ENCODE measurements at regions not wholly inside any gene's neighbourhood (a gene's known extent, or its start where the extent isn't known, plus 50 kb on each side); places are given as distances from the start of the nearest gene placed in this dataset.
"Not testable (repeated sequence)": the region's sequence is repeated elsewhere in the genome, so short reads cannot be mapped to it uniquely, and the experiment has no call there.

DNA sequence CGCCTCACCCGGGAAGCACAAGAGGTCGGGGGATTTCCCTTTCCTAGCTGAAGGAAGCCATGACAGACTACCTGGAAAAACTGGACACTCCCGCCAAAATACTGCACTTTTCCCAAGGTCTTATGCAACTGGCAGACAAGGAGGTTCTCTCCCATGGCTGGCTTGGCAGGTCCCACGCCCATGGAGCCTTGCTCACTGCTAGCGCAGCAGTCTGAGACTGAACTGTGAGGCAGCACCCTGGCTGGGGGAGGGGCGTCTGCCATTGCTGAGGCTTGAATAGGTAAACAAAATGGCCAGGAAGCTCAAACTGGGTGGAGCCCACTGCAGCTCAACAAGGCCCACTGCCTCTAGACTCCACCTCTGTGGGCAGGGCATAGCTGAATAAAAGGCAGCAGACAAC is 92.1 kb downstream of the C4BPA start:
- H3K4me1 Mint-ChIP-seq = peaks cover 0 to 17% (median 3%) of the 10 kb centered on the region in 3 donors
- not testable (repeated sequence) for DNase-seq; ATAC-seq (ENCODE audit: low read depth in 2 of 2); H3K4me3 Mint-ChIP-seq
- H3K27ac Mint-ChIP-seq = peak overlapping the region in 2 of 6 donors; percentile 36 to 37
- peaks cover 3 to 22% (median 8%) of the 10 kb centered on the region in 7 donors for H3K9me3 Mint-ChIP-seq
- peaks cover 4 to 35% (median 16%) of the 10 kb centered on the region in 3 donors for H3K27me3 Mint-ChIP-seq
- peaks cover 0 to 24% of the 10 kb centered on the region in 2 donors for H3K36me3 Mint-ChIP-seq

GRCh38 chr1:207201534-207201933 is 97.5 kb downstream of the C4BPA start:
- not testable (repeated sequence) for H3K4me3 Mint-ChIP-seq; ATAC-seq (ENCODE audit: low read depth in 2 of 2); H3K27ac Mint-ChIP-seq; DNase-seq
- Mint-ChIP-seq H3K27me3 (peaks cover 0 to 30% (median 8%) of the 10 kb centered on the region in 3 donors), H3K36me3 (peaks cover 2 to 27% of the 10 kb centered on the region in 2 donors), H3K4me1 (peaks cover 1 to 17% (median 4%) of the 10 kb centered on the region in 3 donors), H3K9me3 (peaks cover 5 to 23% (median 11%) of the 10 kb centered on the region in 7 donors)

GRCh38 chr1:207202480-207202879 is 98.4 kb downstream of the C4BPA start:
- no peak for ATAC-seq (ENCODE audit: low read depth in 2 of 2)
- peaks cover 4 to 24% of the 10 kb centered on the region in 2 donors for H3K36me3 Mint-ChIP-seq
- DNase-seq = no peak
- peak overlapping the region in 1 of 6 donors; percentile 49 for H3K27ac Mint-ChIP-seq
- peaks cover 0 to 21% (median under 1%) of the 10 kb centered on the region in 3 donors for H3K27me3 Mint-ChIP-seq
- H3K4me1 Mint-ChIP-seq = peaks cover 4 to 17% (median 7%) of the 10 kb centered on the region in 3 donors
- no peak overlapping the region for H3K4me3 Mint-ChIP-seq
- H3K9me3 Mint-ChIP-seq = peaks cover 0 to 18% (median 14%) of the 10 kb centered on the region in 7 donors

- Mint-ChIP-seq H3K27ac (peak overlapping the region in 2 of 6 donors; percentile 42 to 59), H3K27me3 (peaks cover 0 to 12% (median 0%) of the 10 kb centered on the region in 3 donors), H3K4me1 (peaks cover 4 to 14% (median 7%) of the 10 kb centered on the region in 3 donors), H3K9me3 (peaks cover 4 to 15% (median 8%) of the 10 kb centered on the region in 7 donors), H3K4me3 (no peak overlapping the region), H3K36me3 (peaks cover 4 to 19% of the 10 kb centered on the region in 2 donors)
- DNase-seq (no peak), ATAC-seq (ENCODE audit: low read depth in 2 of 2) (no peak)
Measured at GRCh38 chr1:207203541-207203940, 99.5 kb downstream of the C4BPA start.

- H3K27me3 Mint-ChIP-seq = peaks cover 0 to 6% (median 0%) of the 10 kb centered on the region in 3 donors
- H3K27ac Mint-ChIP-seq = no peak overlapping the region
- DNase-seq (no peak), ATAC-seq (ENCODE audit: low read depth in 2 of 2) (no peak)
- peaks cover 3 to 9% (median 5%) of the 10 kb centered on the region in 3 donors for H3K4me1 Mint-ChIP-seq
- H3K4me3 Mint-ChIP-seq = no peak overlapping the region
- H3K36me3 Mint-ChIP-seq = peaks cover 4 to 12% of the 10 kb centered on the region in 2 donors
- H3K9me3 Mint-ChIP-seq = peaks cover 4 to 17% (median 8%) of the 10 kb centered on the region in 7 donors
Measured at GRCh38 chr1:207205614-207206061, 101.6 kb downstream of the C4BPA start.

- not testable (repeated sequence) for DNase-seq; H3K27me3 Mint-ChIP-seq; H3K4me3 Mint-ChIP-seq; ATAC-seq (ENCODE audit: low read depth in 2 of 2); H3K27ac Mint-ChIP-seq
- Mint-ChIP-seq H3K9me3 (peaks cover 2 to 13% (median 8%) of the 10 kb centered on the region in 7 donors), H3K4me1 (peaks cover 8 to 13% (median 9%) of the 10 kb centered on the region in 3 donors), H3K36me3 (peaks cover 4 to 12% of the 10 kb centered on the region in 2 donors)
Measured at GRCh38 chr1:207208691-207209090, 104.7 kb downstream of the C4BPA start.

GRCh38 chr1:207214453-207214852 is 107.0 kb upstream of the CD55 start:
- H3K9me3 Mint-ChIP-seq = peaks cover 5 to 16% (median 11%) of the 10 kb centered on the region in 7 donors
- H3K36me3 Mint-ChIP-seq = no peaks in the 10 kb centered on the region
- H3K4me1 Mint-ChIP-seq = peaks cover 19 to 38% (median 26%) of the 10 kb centered on the region in 3 donors
- ATAC-seq (ENCODE audit: low read depth in 2 of 2) (no peak), DNase-seq (no peak)
- no peak overlapping the region for H3K27ac Mint-ChIP-seq
- no peaks in the 10 kb centered on the region for H3K27me3 Mint-ChIP-seq
- H3K4me3 Mint-ChIP-seq = no peak overlapping the region

DNA sequence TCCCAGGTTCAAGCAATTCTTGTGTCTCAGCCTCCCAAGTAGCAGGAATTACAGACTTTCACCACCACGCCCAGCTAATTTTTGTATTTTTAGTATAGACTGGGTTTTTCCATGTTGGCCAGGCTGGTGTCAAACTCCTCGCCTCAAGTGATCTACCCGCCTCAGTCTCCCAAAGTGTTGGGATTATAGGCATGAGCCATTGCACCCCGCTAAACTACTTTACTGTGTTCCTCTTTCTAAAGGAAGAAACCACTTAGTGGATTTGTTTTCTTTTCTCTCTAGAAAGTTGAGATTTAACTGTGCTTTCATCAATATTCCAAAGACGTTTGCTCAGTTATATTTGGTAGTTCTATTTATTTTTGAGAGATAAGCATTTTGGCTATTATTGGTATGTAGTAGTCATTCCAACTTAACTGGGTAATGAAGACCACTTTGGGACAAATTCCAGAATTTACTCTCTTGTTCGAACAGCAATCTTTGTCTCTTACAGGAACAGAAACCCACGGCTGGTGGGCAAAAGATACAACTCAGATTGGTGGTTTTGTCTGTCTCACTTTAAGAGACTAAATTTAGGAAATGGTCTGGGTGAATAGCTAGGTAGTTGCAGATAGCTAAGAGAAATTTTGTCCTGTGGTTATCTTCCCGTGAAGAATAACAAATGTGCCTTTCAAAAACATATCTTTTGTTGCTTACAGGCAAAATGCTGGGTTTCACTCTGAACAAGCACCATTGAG is 103.5 kb upstream of the CD55 start:
- Mint-ChIP-seq H3K4me3 (peak overlapping the region; percentile 48 to 79 (median 72)), H3K27me3 (no peaks in the 10 kb centered on the region), H3K9me3 (peaks cover 0 to 13% (median 7%) of the 10 kb centered on the region in 7 donors), H3K27ac (peak overlapping the region in 5 of 6 donors; percentile 8 to 89 (median 52)), H3K4me1 (peaks cover 15 to 32% (median 18%) of the 10 kb centered on the region in 3 donors), H3K36me3 (no peaks in the 10 kb centered on the region)
- ATAC-seq (ENCODE audit: low read depth in 2 of 2) (peak; percentile 86 to 89), DNase-seq (peak; percentile 32)

DNA sequence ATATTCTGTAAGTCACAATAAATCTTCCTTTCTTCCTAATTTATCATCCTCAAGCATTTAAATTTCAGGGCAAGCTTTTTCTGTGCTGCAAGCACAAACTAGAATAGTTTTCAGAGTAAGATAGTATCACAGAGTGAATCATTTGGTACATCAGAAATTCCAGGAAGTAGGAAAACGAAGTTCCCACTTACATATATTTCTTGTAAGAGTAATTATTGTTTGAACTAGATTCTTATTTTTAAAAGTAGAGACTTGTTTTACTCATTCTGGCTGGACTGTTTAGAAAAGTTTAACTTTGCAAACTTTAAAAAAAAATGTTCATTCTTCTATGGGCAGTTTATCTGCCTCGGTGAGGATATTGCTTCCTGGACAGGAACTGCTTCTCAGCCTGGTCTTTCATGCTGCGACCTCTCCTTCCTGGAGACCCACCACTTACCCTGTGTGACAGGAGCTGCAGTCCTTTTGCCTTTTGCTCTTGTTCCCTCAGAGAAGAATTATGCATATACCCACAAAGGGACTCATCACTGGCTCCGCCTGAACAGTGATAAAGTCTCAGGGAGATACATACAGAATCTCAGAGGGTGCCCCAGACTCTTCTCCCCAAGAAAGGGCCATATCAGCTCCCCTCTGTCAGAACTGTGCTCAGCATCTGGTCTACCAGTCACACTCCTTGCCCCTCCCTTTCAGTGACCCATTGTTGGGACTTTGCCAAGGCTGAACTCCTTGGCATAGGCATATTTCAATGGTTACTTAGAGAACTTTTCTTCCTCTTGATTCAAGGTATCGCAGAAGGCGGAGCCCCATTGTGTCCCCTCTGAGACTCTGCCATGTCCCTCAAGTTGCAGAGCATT is 102.7 kb upstream of the CD55 start:
- Mint-ChIP-seq H3K27me3 (peaks cover 0 to 3% (median 0%) of the 10 kb centered on the region in 3 donors), H3K4me1 (peaks cover 15 to 32% (median 18%) of the 10 kb centered on the region in 3 donors), H3K36me3 (no peaks in the 10 kb centered on the region), H3K27ac (peak overlapping the region; percentile 31 to 89 (median 58)), H3K9me3 (peaks cover 0 to 13% (median 7%) of the 10 kb centered on the region in 7 donors), H3K4me3 (peak overlapping the region; percentile 48 to 78 (median 69))
- DNase-seq (no peak), ATAC-seq (ENCODE audit: low read depth in 2 of 2) (no peak)

DNA sequence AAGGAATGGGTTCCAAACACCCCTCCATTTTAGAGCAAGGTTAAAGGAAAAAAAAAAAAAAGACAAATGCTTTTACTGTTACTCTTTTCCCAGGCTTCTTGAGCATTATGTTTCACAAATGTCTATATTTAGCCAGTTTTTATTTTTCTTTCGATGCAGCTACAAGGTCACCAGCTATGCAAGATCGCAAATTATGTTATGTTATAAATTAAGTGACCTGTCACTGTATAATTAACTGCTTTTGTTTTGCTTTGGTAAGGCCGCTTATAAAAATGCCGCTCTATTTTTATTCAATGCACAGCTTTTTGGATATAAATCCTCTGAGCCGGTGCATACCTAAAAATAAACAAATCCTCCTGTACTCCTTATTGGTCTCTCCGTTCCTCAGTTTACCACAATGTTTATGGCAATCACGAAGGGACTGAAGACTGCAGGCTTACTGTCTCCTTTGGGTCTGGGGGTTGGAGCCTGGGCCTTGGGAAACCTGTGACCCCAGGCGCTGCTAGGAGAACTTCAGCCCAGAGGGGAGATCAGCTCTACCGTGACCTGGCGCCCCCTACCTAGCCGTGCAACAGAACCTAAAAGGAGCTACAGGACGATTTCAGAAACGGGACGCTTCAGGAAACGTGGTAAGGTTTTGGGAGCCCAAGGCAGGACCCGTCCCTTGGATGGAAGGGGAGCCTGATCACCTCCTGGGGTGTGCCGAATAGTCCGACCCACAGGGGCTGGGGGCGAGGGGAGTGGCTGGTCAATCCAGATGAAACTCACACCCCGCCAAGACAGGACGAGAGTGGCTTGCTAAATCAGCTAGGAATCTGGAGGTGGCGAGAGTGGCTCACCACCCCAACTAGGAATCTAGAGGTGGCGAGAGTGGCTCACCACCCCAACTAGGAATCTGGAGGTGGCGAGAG is 101.2 kb upstream of the CD55 start:
- no peak overlapping the region for H3K4me3 Mint-ChIP-seq
- H3K4me1 Mint-ChIP-seq = peaks cover 15 to 32% (median 18%) of the 10 kb centered on the region in 3 donors
- ATAC-seq (ENCODE audit: low read depth in 2 of 2) (no peak), DNase-seq (no peak)
- no peaks in the 10 kb centered on the region for H3K36me3 Mint-ChIP-seq
- H3K27ac Mint-ChIP-seq = peak overlapping the region in 1 of 6 donors; percentile 17
- H3K9me3 Mint-ChIP-seq = peaks cover 0 to under 1% (median 0%) of the 10 kb centered on the region in 7 donors
- H3K27me3 Mint-ChIP-seq = peaks cover 0 to 4% (median 0%) of the 10 kb centered on the region in 3 donors

DNA sequence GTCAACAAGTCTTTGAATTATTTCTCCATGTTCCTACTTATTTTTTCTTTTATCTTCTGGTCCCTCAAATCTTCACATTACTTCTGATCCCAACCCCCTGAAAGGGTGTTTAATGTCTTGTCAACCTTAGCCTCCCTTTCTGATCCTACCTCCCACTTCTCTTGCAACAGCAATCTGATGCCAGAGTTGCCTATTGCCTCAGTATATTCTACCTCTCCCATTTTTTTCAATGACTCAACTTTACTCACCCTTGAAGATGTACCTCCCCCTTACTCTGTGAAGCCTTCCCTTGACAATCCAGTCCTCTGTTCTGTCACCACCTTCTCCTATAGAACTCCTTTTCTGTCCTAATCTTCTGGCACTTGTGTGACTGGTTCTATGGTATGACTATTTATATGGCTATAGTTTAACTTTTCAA is 99.5 kb upstream of the CD55 start:
- Mint-ChIP-seq H3K36me3 (no peaks in the 10 kb centered on the region), H3K27ac (peak overlapping the region in 1 of 6 donors; percentile 83), H3K4me1 (peaks cover 15 to 26% (median 18%) of the 10 kb centered on the region in 3 donors), H3K9me3 (no peaks in the 10 kb centered on the region), H3K4me3 (no peak overlapping the region), H3K27me3 (peaks cover 0 to 4% (median 0%) of the 10 kb centered on the region in 3 donors)
- ATAC-seq (ENCODE audit: low read depth in 2 of 2) = no peak
- DNase-seq = no peak

DNA sequence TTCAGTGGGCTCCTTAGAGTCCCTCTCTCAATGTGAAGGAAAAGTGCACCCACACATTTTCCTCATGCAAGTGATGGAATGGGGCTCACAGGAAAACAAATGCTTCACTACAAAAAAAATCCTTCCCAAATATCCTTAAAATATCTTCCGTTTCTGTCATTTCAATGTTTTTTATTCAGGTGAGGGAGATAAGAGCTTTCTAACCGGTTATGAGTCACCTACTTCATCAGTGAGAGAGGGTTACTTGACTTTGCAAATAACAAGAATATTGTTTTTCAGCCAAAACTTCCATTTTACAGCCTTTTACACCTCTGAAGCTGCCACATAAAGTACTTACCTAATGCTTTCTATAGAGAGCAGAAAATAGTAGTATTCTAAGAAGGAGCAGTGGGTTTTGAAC is 98.3 kb upstream of the CD55 start:
- Mint-ChIP-seq H3K27ac (peak overlapping the region in 1 of 6 donors; percentile 55), H3K4me3 (no peak overlapping the region), H3K27me3 (peaks cover 0 to 4% (median 0%) of the 10 kb centered on the region in 3 donors), H3K4me1 (peaks cover 9 to 14% (median 11%) of the 10 kb centered on the region in 3 donors), H3K9me3 (no peaks in the 10 kb centered on the region), H3K36me3 (no peaks in the 10 kb centered on the region)
- ATAC-seq (ENCODE audit: low read depth in 2 of 2) (no peak), DNase-seq (no peak)

Data from naive B cell (primary cell).